GM23338 (cell line): ENCODE measurements at regions not wholly inside any gene's neighbourhood (a gene's known extent, or its start where the extent isn't known, plus 50 kb on each side); places are given as distances from the start of the nearest gene placed in this dataset.

Source experiments
- ATAC-seq: fragments of 200-7000 bp; cut with Tn5 transposase; 3 replicates; pipeline ENCODE4 v1.9.1; 2020
- DNase-seq: peaks from one replicate; pipeline ENCODE4 v3.0.0-alpha.2; 2015; ENCODE audit warnings: low spot score
- H2AFZ ChIP-seq: fragments of 200-600 bp; sonication (generic); 2 replicates; pipeline ENCODE4 v1.8.0; 2016; ENCODE audit warnings: antibody characterized with exemption, mild to moderate bottlenecking, moderate library complexity
- H3F3A ChIP-seq: fragments of 200-600 bp; sonication (generic); replicated peaks from 2 replicates; pipeline ENCODE4 v1.8.0; 2017; ENCODE audit warnings: antibody characterized with exemption, mixed run types, low read depth
- H3K27ac ChIP-seq: fragments of 200-600 bp; sonication (generic); 2 replicates; pipeline ENCODE4 v1.6.1; 2016; ENCODE audit warnings: low read depth
- H3K27me3 ChIP-seq: fragments of 200-600 bp; sonication (generic); 2 replicates; pipeline ENCODE4 v1.8.0; 2016; ENCODE audit warnings: mild to moderate bottlenecking, mixed run types, moderate library complexity; ENCODE audit not compliant: insufficient read depth
- H3K36me3 ChIP-seq: fragments of 200-600 bp; sonication (generic); 2 replicates; pipeline ENCODE4 v1.8.0; 2016; ENCODE audit warnings: mild to moderate bottlenecking; ENCODE audit not compliant: insufficient read depth
- H3K4me1 ChIP-seq: fragments of 200-600 bp; sonication (generic); 2 replicates; pipeline ENCODE4 v1.8.0; 2016; ENCODE audit warnings: mild to moderate bottlenecking, moderate library complexity; ENCODE audit not compliant: insufficient read depth
- H3K4me2 ChIP-seq: fragments of 200-600 bp; sonication (generic); 2 replicates; pipeline ENCODE4 v1.7.1; 2017; ENCODE audit warnings: mixed run types
- H3K4me3 ChIP-seq: fragments of 200-600 bp; sonication (generic); 2 replicates; pipeline ENCODE4 v1.6.1; 2016; ENCODE audit warnings: mixed run types
- H3K79me2 ChIP-seq: fragments of 200-600 bp; sonication (generic); replicated peaks from 2 replicates; pipeline ENCODE4 v1.8.0; 2017; ENCODE audit warnings: mild to moderate bottlenecking; ENCODE audit not compliant: insufficient read depth
- H3K9me2 ChIP-seq: fragments of 200-600 bp; sonication (generic); 2 replicates; pipeline ENCODE4 v1.8.0; 2017; ENCODE audit not compliant: insufficient read depth
- H4K20me1 ChIP-seq: fragments of 200-600 bp; sonication (generic); replicated peaks from 2 replicates; pipeline ENCODE4 v1.8.0; 2017; ENCODE audit warnings: mild to moderate bottlenecking; ENCODE audit not compliant: insufficient read depth
- H3K27ac Mint-ChIP-seq: 2 replicates; pipeline ENCODE4 v1.8.0; 2020; ENCODE audit warnings: inconsistent platforms, mild to moderate bottlenecking, moderate library complexity, mixed read lengths
- H3K27me3 Mint-ChIP-seq: 3 replicates; pipeline ENCODE4 v1.8.0; 2022; ENCODE audit warnings: low read depth, mild to moderate bottlenecking, moderate library complexity, mixed read lengths, inconsistent platforms; ENCODE audit not compliant: insufficient read depth, poor library complexity
- H3K36me3 Mint-ChIP-seq: 3 replicates; pipeline ENCODE4 v1.8.0; 2021; ENCODE audit warnings: low read depth, mild to moderate bottlenecking, inconsistent platforms, moderate library complexity, mixed read lengths
- H3K4me1 Mint-ChIP-seq: 3 replicates; pipeline ENCODE4 v1.8.0; 2020; ENCODE audit warnings: mild to moderate bottlenecking, inconsistent platforms, mixed read lengths
- H3K4me3 Mint-ChIP-seq: 3 replicates; pipeline ENCODE4 v1.8.0; 2021; ENCODE audit warnings: moderate library complexity, mild to moderate bottlenecking, inconsistent platforms, mixed read lengths
- H3K9me3 Mint-ChIP-seq: 3 replicates; pipeline ENCODE4 v1.8.0; 2020; ENCODE audit warnings: moderate library complexity, mild to moderate bottlenecking, inconsistent platforms, mixed read lengths
- CREB1 ChIP-seq: fragments of 250-450 bp; sonication (Bioruptor Pico); IDR thresholded peaks from 2 replicates; pipeline ENCODE4 v1.5.0; 2020; ENCODE audit warnings: low read depth, mild to moderate bottlenecking, moderate library complexity
- EZH2 ChIP-seq: fragments of 200-600 bp; sonication (generic); IDR thresholded peaks from one replicate; pipeline ENCODE4 v1.8.0; 2017; ENCODE audit warnings: antibody characterized with exemption, mild to moderate bottlenecking, low read depth; ENCODE audit not compliant: unreplicated experiment
- EZH2phosphoT487 ChIP-seq: fragments of 200-600 bp; sonication (generic); IDR thresholded peaks from one replicate; pipeline ENCODE4 v1.8.1; 2018; ENCODE audit warnings: antibody characterized with exemption; ENCODE audit not compliant: unreplicated experiment
- JUNB ChIP-seq: IDR thresholded peaks from one replicate; pipeline ENCODE4 v1.6.1; 2016; ENCODE audit warnings: antibody characterized with exemption; ENCODE audit not compliant: unreplicated experiment
- STAT1 ChIP-seq: IDR thresholded peaks from one replicate; pipeline ENCODE4 v1.6.1; 2016; ENCODE audit warnings: antibody characterized with exemption; ENCODE audit not compliant: unreplicated experiment
- ZNF114 ChIP-seq: fragments of 250-450 bp; sonication (Bioruptor Pico); IDR thresholded peaks from 2 replicates; pipeline ENCODE4 v1.5.0; 2020; ENCODE audit warnings: mild to moderate bottlenecking, moderate library complexity
- ZNF331 ChIP-seq: fragments of 250-450 bp; sonication (Bioruptor Pico); IDR thresholded peaks from 2 replicates; pipeline ENCODE4 v1.5.0; 2020; ENCODE audit warnings: low read depth, mild to moderate bottlenecking, moderate library complexity
- TF ChIP-seq, protein P1 (sequence below): IDR thresholded peaks from one replicate; pipeline ENCODE4 v1.6.1; 2018; ENCODE audit warnings: antibody characterized with exemption; ENCODE audit not compliant: unreplicated experiment
- TF ChIP-seq, protein P2 (sequence below): fragments of 250-450 bp; sonication (Bioruptor Pico); IDR thresholded peaks from 2 replicates; pipeline ENCODE4 v1.5.0; 2020; ENCODE audit warnings: mild to moderate bottlenecking, moderate library complexity

DNA sequence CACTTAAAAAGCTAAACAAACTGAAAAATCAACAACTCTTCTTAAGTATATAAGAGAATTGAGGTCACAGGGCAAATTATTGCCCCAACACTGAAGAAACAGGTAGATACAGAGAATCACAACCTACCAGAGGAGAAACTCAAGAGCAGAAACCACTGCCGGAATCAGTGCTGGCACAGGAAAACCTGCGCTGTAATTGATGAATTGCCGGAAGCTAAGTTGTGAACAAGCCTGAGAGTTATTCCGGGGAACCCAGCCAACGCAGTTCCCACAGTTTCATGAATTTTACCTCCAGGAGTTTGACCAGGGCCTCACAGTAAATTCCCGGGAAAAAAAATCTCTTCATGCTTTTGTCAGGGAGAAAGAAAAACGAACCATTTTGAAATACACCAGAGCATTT, 657.1 kb upstream of the BRINP3 start:
- H3K9me3 Mint-ChIP-seq = no peaks in the 10 kb centered on the region
- Histone ChIP-seq H3K4me2 (no peak overlapping the region), H3F3A (no peaks in the 10 kb centered on the region), H3K79me2 (no peaks in the 10 kb centered on the region), H3K9me2 (no peaks in the 10 kb centered on the region), H2AFZ (peak overlapping the region; percentile 80; the same call in 1 of the 2 replicates), H3K4me1 (no peaks in the 10 kb centered on the region), H3K4me3 (no peak overlapping the region), H3K36me3 (no peaks in the 10 kb centered on the region), H4K20me1 (no peaks in the 10 kb centered on the region), H3K27ac (no peak overlapping the region), H3K27me3 (no peaks in the 10 kb centered on the region)
- H3K27me3 Mint-ChIP-seq = peaks cover 2% of the 10 kb centered on the region
- no peaks in the 10 kb centered on the region for H3K36me3 Mint-ChIP-seq
- peak overlapping the region; percentile 29; the same call in 1 of the 2 replicates for H3K27ac Mint-ChIP-seq
- TF ChIP-seq STAT1 = no peak
- TF ChIP-seq, protein P1, sequence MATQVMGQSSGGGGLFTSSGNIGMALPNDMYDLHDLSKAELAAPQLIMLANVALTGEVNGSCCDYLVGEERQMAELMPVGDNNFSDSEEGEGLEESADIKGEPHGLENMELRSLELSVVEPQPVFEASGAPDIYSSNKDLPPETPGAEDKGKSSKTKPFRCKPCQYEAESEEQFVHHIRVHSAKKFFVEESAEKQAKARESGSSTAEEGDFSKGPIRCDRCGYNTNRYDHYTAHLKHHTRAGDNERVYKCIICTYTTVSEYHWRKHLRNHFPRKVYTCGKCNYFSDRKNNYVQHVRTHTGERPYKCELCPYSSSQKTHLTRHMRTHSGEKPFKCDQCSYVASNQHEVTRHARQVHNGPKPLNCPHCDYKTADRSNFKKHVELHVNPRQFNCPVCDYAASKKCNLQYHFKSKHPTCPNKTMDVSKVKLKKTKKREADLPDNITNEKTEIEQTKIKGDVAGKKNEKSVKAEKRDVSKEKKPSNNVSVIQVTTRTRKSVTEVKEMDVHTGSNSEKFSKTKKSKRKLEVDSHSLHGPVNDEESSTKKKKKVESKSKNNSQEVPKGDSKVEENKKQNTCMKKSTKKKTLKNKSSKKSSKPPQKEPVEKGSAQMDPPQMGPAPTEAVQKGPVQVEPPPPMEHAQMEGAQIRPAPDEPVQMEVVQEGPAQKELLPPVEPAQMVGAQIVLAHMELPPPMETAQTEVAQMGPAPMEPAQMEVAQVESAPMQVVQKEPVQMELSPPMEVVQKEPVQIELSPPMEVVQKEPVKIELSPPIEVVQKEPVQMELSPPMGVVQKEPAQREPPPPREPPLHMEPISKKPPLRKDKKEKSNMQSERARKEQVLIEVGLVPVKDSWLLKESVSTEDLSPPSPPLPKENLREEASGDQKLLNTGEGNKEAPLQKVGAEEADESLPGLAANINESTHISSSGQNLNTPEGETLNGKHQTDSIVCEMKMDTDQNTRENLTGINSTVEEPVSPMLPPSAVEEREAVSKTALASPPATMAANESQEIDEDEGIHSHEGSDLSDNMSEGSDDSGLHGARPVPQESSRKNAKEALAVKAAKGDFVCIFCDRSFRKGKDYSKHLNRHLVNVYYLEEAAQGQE = no peak
- H3K4me1 Mint-ChIP-seq = no peaks in the 10 kb centered on the region
- DNase-seq (no peak), ATAC-seq (no peak)
- H3K4me3 Mint-ChIP-seq = no peak overlapping the region

- Histone ChIP-seq H4K20me1 (no peaks in the 10 kb centered on the region), H3K27me3 (no peaks in the 10 kb centered on the region), H3K79me2 (no peaks in the 10 kb centered on the region), H2AFZ (no peak overlapping the region), H3K27ac (no peak overlapping the region), H3K4me2 (no peak overlapping the region), H3K9me2 (no peaks in the 10 kb centered on the region), H3K4me3 (no peak overlapping the region), H3K36me3 (no peaks in the 10 kb centered on the region), H3F3A (no peaks in the 10 kb centered on the region), H3K4me1 (peaks cover 8% of the 10 kb centered on the region; the same call in 1 of the 2 replicates)
- DNase-seq (no peak), ATAC-seq (no peak)
- H3K9me3 Mint-ChIP-seq = no peaks in the 10 kb centered on the region
- H3K27me3 Mint-ChIP-seq = no peaks in the 10 kb centered on the region
- H3K36me3 Mint-ChIP-seq = no peaks in the 10 kb centered on the region
- no peak overlapping the region for H3K4me3 Mint-ChIP-seq
- no peak overlapping the region for H3K27ac Mint-ChIP-seq
- H3K4me1 Mint-ChIP-seq = peaks cover 3% of the 10 kb centered on the region; the same call in 1 of the 3 replicates
- TF ChIP-seq STAT1 (no peak), CREB1 (CRISPR knock-in tag) (no peak), ZNF331 (CRISPR knock-in tag) (no peak), EZH2phosphoT487 (no peak), JUNB (no peak), EZH2 (no peak), ZNF114 (CRISPR knock-in tag) (no peak)
- TF ChIP-seq, protein P1 = no peak
- TF ChIP-seq, protein P2, sequence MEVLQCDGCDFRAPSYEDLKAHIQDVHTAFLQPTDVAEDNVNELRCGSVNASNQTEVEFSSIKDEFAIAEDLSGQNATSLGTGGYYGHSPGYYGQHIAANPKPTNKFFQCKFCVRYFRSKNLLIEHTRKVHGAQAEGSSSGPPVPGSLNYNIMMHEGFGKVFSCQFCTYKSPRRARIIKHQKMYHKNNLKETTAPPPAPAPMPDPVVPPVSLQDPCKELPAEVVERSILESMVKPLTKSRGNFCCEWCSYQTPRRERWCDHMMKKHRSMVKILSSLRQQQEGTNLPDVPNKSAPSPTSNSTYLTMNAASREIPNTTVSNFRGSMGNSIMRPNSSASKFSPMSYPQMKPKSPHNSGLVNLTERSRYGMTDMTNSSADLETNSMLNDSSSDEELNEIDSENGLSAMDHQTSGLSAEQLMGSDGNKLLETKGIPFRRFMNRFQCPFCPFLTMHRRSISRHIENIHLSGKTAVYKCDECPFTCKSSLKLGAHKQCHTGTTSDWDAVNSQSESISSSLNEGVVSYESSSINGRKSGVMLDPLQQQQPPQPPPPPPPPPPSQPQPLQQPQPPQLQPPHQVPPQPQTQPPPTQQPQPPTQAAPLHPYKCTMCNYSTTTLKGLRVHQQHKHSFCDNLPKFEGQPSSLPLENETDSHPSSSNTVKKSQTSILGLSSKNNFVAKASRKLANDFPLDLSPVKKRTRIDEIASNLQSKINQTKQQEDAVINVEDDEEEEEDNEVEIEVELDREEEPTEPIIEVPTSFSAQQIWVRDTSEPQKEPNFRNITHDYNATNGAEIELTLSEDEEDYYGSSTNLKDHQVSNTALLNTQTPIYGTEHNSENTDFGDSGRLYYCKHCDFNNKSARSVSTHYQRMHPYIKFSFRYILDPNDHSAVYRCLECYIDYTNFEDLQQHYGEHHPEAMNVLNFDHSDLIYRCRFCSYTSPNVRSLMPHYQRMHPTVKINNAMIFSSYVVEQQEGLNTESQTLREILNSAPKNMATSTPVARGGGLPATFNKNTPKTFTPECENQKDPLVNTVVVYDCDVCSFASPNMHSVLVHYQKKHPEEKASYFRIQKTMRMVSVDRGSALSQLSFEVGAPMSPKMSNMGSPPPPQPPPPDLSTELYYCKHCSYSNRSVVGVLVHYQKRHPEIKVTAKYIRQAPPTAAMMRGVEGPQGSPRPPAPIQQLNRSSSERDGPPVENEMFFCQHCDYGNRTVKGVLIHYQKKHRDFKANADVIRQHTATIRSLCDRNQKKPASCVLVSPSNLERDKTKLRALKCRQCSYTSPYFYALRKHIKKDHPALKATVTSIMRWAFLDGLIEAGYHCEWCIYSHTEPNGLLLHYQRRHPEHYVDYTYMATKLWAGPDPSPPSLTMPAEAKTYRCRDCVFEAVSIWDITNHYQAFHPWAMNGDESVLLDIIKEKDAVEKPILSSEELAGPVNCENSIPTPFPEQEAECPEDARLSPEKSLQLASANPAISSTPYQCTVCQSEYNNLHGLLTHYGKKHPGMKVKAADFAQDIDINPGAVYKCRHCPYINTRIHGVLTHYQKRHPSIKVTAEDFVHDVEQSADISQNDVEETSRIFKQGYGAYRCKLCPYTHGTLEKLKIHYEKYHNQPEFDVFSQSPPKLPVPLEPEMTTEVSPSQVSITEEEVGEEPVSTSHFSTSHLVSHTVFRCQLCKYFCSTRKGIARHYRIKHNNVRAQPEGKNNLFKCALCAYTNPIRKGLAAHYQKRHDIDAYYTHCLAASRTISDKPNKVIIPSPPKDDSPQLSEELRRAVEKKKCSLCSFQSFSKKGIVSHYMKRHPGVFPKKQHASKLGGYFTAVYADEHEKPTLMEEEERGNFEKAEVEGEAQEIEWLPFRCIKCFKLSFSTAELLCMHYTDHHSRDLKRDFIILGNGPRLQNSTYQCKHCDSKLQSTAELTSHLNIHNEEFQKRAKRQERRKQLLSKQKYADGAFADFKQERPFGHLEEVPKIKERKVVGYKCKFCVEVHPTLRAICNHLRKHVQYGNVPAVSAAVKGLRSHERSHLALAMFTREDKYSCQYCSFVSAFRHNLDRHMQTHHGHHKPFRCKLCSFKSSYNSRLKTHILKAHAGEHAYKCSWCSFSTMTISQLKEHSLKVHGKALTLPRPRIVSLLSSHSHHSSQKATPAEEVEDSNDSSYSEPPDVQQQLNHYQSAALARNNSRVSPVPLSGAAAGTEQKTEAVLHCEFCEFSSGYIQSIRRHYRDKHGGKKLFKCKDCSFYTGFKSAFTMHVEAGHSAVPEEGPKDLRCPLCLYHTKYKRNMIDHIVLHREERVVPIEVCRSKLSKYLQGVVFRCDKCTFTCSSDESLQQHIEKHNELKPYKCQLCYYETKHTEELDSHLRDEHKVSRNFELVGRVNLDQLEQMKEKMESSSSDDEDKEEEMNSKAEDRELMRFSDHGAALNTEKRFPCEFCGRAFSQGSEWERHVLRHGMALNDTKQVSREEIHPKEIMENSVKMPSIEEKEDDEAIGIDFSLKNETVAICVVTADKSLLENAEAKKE (CRISPR knock-in tag) = no peak
These were observed 662.4 kb upstream of the BRINP3 start for GRCh38 chr1:191140038-191140437.
